ENCODE measurements at regions not wholly inside any gene's neighbourhood (a gene's known extent, or its start where the extent isn't known, plus 50 kb on each side); places are given as distances from the start of the nearest gene placed in this dataset.

GRCh38 chr9:73349476-73349875 is 197.8 kb downstream of the ANXA1 start:
- no peak overlapping the region for H3K4me3 ChIP-seq (ENCODE audit: low read depth, low read length)
- no peak for DNase-seq (ENCODE audit: low read depth)
- TF ChIP-seq CTCF (IDR thresholded peaks at IDR 0.05; ENCODE audit: insufficient read depth, low read length) = no peak

GRCh38 chr9:73357607-73358006 is 205.9 kb downstream of the ANXA1 start:
- no peak for DNase-seq (ENCODE audit: low read depth)
- no peak overlapping the region for H3K4me3 ChIP-seq (ENCODE audit: low read depth, low read length)
- no peak for TF ChIP-seq CTCF (IDR thresholded peaks at IDR 0.05; ENCODE audit: insufficient read depth, low read length)

GRCh38 chr9:73370053-73370452 is 218.4 kb downstream of the ANXA1 start:
- no peak for DNase-seq (ENCODE audit: low read depth)

GRCh38 chr9:73371801-73372200 is 220.1 kb downstream of the ANXA1 start:
- TF ChIP-seq CTCF (IDR thresholded peaks at IDR 0.05; ENCODE audit: insufficient read depth, low read length) = no peak
- no peak overlapping the region for H3K4me3 ChIP-seq (ENCODE audit: low read depth, low read length)
- DNase-seq (ENCODE audit: low read depth) = no peak

More at GRCh38 chr9:73370053-73370452, 218.4 kb downstream of the ANXA1 start:
- no peak for TF ChIP-seq CTCF (IDR thresholded peaks at IDR 0.05; ENCODE audit: insufficient read depth, low read length)
- no peak overlapping the region for H3K4me3 ChIP-seq (ENCODE audit: low read depth, low read length)

GRCh38 chr9:73380411-73380810 is 228.7 kb downstream of the ANXA1 start:
- no peak overlapping the region for H3K4me3 ChIP-seq (ENCODE audit: low read depth, low read length)
- no peak for TF ChIP-seq CTCF (IDR thresholded peaks at IDR 0.05; ENCODE audit: insufficient read depth, low read length)
- no peak for DNase-seq (ENCODE audit: low read depth)

DNA sequence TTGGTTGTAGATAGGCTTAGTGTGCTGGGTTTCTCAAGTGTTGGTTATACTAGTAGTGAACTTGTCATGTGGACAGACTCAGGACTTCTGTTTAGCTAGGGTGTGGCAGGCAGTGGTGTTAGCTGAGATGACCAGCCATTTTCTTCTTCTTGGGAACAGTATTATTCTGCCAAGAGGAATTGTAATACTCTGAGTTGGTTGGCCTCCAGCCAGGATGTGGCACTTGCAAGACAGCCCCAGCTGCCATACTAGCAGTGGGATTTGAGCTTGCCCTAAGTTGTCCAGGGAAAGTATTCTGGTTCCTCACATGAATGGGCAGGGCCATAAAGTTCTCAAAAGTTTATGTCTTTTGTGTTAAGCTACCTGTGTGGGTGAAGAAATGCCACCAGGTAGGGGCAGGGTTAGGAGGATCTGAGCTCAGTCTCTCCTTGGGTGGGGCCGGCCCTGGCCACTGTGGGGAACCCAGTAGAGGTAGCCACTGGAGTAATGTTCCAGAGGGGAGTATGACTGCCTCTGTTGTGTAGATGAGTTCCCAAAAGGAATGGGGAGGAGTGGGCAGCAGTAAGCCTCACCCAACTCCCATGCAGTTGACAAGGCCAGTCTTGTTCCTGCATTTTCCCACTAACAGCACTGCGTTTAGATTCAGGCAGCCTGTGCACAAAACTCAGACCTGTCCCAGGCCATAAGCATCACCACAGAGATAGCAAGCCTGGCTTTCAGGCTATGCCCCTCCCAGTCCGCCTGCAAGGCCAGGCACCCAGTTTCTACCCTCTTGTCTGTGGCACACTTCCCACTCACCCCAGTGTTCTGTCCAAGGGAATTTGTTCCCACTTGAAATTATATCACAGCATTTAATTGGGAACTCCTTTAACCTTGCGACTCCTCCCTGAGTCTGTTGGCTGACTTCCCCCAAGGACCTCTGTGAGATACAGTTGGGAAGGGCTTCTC is 250.7 kb downstream of the ANXA1 start:
- DNase-seq (ENCODE audit: low read depth) = no peak
- H3K4me3 ChIP-seq (ENCODE audit: low read depth, low read length) = no peak overlapping the region
- no peak for TF ChIP-seq CTCF (IDR thresholded peaks at IDR 0.05; ENCODE audit: insufficient read depth, low read length)

All from fibroblast of the aortic adventitia (primary cell).